ENCODE measurements at regions not wholly inside any gene's neighbourhood (a gene's known extent, or its start where the extent isn't known, plus 50 kb on each side); places are given as distances from the start of the nearest gene placed in this dataset.
"Not testable (repeated sequence)": the region's sequence is repeated elsewhere in the genome, so short reads cannot be mapped to it uniquely, and the experiment has no call there.

DNA sequence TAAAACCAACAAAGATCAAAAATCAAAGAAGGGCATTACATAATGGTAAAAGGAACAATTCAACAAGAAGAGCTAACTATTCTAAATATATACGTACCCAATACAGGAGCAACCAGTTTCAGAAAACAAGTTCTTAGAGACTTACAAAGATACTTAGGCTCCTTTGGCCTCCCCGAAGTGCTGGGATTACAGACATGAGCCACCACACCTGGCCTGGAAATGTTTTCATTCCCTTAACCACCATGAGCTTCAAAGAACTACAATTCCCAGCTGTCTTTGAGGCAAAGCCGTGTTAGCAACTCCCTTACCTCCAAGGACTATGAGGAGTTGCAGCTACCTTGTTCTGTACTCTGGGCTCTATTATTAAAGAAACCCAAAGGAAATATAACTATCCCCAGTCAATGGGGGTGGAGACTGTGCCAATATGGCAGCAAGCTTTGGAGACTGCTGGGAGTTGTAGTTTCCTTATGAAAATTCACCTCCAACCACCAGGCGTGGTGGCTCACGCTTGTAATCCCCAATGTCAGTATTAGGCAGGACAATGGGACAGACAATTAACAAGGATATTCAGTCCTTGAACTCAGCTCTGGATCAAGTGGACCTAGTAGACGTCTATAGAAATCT, 893.9 kb downstream of the SLC6A15 start:
- TF ChIP-seq, protein P1, sequence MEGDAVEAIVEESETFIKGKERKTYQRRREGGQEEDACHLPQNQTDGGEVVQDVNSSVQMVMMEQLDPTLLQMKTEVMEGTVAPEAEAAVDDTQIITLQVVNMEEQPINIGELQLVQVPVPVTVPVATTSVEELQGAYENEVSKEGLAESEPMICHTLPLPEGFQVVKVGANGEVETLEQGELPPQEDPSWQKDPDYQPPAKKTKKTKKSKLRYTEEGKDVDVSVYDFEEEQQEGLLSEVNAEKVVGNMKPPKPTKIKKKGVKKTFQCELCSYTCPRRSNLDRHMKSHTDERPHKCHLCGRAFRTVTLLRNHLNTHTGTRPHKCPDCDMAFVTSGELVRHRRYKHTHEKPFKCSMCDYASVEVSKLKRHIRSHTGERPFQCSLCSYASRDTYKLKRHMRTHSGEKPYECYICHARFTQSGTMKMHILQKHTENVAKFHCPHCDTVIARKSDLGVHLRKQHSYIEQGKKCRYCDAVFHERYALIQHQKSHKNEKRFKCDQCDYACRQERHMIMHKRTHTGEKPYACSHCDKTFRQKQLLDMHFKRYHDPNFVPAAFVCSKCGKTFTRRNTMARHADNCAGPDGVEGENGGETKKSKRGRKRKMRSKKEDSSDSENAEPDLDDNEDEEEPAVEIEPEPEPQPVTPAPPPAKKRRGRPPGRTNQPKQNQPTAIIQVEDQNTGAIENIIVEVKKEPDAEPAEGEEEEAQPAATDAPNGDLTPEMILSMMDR (IDR thresholded peaks at IDR 0.05), result not testable (repeated sequence)
- not testable (repeated sequence) for TF ChIP-seq EZH2 (IDR thresholded peaks at IDR 0.05; ENCODE audit: borderline replicate concordance, insufficient read depth, low read depth, low read length, poor library complexity, severe bottlenecking)

All from B cell (primary cell).